Activated CD8-positive, alpha-beta memory T cell treated with anti-CD3 and anti-CD28 coated beads, Interleukin-2, amount 50 U/mL, for 24 hours (primary cell): ENCODE measurements at regions not wholly inside any gene's neighbourhood (a gene's known extent, or its start where the extent isn't known, plus 50 kb on each side); places are given as distances from the start of the nearest gene placed in this dataset.

Experiments
- DNase-seq: peaks from one replicate; pipeline ENCODE4 v3.0.0-alpha.2; 2020; ENCODE audit errors: extremely low read depth

DNA sequence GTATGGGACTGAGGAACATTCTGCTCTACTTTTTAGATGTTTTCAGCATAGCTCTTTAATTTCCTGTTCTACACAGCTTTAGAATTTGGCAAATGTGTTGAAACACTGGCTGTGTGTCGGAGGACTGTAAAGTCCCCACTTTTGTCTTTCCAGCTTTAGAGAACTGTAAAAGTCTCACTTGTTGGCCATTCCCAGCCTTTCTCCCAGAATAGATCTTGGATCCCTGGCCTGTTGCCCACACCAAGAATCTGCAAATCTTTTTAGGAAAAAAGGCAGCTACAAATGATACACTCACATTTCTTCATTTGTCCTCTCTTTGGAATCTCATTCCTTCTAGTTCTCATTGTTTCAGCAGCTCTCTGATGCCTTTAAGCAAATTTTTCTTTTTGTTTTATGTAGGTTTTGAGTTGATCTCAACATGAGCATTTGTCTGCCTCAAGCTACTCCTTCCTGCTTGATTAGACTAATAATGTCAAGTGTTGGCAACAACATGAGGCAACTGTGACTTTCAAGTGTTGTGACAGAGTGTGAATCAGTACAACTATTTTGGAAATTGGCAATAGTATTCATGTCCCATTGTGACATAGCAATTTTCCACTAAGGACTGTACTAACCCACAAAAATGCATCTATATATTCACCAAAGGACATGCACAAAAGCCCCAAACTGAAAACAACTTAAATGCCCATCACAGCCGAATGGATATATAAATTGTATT lies 610.8 kb downstream of the EPHA4 start:
- no peak for DNase-seq

DNA sequence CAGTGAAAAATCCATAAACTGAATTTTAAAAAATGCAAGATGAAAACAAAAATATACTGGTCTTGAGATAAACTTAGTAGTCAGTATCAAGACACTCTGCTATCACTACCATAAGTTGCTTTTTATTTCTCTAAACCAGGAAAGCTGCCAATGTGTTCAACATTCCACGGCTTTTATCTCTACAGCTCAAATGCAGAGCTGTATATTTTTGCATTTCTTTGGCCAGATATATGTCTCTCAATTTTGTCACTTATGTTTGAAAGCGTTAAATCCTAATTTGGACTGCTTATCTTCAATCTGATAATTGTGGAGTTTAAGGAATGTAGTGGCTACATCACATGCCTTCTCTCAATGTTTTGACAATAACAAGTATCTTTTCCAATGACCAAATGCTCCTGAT lies 609.5 kb downstream of the EPHA4 start:
- no peak for DNase-seq

DNA sequence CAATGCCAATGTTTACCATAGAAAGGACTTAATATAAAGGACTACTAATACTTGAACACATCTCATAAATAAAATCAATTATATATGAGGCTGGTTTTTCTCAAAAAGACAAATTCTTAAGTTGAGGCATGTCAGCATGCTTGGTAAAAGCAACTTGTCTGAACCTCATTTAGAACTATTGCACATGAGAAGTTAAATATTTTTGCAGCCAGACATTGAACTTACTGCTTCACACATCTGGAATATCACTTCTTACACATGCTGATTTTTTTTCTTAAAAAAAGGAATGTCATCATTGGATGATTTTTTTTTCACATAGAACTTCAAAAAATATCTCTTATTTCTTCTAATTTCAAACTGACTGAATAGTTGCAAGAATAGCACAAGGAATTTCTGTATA lies 609.0 kb downstream of the EPHA4 start:
- DNase-seq, result no peak

DNA sequence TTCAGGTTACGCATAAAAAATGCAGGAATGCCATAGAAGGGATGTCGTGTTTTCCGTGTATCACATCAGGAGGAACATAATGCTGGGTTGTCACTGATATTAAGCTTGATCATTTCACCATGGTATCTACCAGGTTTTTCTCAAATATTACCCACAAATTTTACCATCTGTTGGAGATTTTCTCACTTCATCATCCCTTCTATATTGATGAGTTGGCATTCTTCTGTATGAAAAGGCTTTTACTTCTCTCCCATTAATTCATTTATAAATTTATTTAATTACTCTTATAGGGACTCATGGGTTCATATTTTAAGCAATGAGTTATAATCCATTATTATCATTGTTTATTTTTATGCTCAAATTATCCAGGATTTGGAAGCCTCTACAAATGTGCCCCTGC lies 608.2 kb downstream of the EPHA4 start:
- no peak for DNase-seq

DNA sequence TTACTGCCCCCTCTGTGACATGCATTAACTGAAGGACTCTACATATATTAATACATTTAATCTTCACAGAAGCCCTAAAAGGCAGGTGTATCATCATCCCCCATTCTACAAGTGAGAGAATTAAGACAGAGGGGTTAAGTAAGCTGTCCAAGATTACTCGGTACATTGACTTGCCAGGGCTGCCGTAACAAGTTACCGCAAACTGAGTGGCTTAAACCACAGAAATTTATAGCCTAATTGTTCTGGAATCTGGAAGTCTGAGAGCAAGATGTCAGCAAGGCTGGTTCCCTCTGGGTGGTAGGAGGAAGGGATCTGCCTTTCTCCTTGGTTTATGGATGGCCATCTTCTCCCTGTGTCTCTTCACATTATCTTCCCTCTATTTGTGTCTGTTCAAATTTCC lies 605.5 kb downstream of the EPHA4 start:
- no peak for DNase-seq

DNA sequence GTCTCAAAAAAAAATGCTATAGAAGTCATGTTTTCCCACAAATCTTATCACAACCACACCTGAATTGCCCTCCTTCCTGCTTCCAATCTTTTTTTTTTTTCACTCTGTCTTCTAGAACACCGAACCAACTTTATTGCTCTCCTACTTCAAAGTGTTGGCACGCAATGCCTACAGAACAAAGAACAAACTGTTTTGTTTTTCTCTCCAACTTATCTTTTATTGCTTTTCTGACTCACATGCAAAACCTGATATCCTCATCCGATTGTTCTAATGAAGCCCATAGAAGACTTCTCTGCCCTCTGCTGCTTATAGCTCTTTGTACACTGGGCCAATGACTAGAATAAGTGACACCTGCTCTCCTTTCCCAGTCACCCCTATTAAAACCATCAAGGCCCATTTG lies 602.8 kb downstream of the EPHA4 start:
- DNase-seq, result no peak

DNA sequence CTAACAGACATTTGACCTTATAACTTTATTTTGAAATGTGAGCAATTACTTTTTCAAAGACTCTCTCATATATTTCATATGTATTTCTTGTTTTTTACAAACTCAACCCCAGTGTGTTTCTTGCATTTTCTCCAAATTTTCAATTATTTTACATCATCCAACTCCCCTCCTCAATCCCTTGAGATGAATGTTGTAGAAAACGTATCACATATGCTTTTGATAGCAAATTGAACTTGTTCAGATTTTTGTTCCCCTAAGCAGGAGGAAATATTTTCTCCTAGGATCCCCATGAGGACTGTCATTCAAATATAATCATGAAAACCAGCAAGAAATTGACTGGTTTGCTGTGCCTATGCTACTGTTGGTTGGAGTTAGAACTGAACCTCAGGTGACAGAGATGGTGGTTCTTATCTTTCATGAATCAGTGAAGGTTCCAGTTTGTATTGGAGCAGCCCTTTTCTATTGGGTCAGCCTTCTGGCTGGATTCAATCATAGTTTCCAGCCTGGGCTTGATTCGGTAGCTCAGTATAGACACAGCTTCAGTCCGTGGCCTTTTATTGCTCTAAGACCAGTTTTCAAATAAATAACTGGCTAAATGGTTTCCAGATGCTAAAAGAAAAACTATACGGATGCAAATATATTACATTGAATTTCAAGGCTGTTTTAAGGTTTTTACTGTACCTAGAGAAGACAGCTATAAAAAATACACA lies 591.0 kb downstream of the EPHA4 start:
- DNase-seq, result no peak

DNA sequence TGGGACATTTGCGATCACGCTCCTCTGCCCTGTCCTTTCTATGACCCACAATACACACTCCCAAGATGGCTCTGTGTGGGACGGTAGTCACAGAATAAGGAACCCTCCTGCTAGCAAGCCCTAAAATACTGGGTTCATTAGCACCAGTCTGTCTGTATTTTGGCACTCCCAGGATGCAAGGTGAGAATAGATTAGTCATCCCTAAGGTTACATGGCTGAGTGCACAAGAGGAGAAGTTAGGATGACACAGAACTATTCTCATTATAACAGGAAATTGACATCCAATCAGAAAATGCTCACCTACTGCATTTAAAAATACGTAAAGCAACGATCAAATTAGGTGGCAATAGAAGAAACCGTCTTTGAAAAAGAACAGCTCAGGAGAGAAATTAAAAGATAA lies 590.2 kb downstream of the EPHA4 start:
- no peak for DNase-seq

DNA sequence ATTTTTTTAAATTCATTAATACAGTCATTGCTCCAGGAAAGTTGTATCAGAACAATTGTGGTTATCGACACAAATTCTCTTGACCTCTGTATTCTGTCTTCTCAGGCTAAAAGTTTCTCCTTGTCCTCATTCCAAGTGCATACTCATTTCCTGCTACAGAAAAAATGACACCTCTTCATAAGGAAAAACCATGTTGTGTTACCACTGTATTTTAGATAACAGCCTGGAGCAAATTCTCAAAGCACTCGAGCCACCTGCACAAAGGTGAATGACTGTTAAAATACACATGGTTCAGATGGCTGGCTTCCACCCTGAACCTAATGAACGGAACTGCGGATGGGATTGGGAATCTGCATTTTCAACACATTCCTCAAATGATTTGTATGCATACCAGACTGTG lies 586.5 kb downstream of the EPHA4 start:
- no peak for DNase-seq

DNA sequence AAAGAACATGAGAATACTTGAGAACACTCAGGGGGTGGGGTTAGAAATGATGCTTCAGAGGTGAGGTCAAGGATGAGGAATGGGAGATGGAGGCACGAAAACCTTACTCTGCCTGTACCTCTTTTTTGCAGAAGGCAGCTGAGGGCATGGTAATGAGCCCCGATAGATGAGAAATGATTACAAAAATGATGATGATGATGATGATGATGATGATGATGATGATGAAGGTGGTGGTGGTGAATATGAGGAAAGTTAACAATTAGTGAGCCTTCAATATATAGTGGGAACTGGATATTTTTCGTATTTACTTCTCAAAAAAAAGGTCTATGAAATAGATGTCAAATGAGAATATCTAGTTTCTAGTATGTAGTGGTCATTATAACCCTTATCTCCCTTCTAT lies 584.3 kb downstream of the EPHA4 start:
- DNase-seq, result no peak

DNA sequence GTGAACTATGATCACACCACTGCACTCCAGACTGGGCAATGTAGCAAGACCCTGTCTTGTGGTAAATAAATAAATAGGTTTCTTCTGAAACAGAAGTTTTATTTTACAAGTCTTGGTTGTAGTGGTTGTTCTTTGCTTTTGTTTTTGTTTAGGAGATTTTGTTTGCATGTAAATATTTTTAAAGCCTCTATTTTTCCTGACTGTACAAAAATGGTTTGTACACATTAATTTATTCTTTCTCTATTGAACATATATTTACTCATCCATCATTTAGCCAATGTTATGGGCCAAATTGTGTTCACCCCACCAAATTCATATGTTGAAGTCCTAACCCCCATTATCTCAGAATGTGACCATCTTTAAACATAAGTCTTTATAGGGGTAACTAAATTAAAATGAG lies 580.1 kb downstream of the EPHA4 start:
- no peak for DNase-seq

DNA sequence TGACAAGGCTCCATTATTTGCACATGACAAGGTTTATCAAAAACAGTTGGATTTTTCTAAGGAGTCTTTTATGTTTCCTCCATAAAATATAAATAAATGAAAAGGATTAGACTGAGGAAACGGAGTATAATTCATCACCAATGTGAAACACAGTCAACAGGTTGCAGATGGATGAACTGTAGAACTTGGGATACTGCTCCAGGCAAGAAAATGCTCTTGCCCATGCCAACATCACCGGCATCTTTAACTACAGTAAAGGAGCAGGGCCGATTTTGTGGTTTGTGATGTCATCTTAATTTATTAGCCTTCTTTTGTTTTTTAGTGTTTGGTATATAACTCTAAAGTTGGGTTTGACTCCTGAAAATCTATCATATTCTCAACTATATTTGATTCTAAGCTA lies 577.3 kb downstream of the EPHA4 start:
- DNase-seq, result no peak

DNA sequence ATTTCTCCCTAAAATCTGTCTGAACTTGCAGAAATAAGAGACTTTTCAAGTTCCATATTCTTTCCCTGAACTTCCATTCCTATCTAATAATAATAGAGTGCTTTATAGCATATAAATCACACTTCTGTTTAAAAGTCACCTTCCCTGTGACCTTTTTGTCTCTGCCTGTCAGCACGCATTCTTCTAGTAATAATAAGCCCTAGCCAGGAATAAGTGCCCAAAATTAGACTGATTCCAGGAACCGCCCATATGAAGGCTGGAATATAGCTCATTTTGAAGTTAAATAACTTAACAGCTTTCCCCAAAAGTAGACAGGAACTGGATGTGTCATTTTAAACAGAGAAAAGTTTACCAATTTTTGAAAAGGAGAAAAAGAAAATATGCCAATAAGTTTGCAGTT lies 576.5 kb downstream of the EPHA4 start:
- no peak for DNase-seq

DNA sequence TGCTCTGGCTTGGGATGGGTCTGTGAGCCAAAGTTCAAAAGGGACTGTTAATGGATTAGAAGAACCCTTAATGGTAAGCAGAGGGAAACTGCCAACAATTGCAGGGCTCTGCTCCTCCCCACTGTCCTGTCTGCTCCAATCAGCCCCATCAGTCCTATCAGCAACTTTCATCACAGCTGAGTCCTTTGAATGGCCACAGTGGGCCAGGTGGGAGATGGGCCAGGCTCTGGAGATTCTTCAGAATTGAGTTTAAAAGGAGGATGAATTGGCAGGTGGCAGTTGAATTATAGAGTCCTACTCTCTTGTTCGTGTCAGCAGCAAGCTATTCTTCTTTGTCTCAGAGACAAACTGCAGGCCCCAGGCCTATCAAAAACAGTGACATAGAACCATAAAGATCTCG lies 573.9 kb downstream of the EPHA4 start:
- no peak for DNase-seq

DNA sequence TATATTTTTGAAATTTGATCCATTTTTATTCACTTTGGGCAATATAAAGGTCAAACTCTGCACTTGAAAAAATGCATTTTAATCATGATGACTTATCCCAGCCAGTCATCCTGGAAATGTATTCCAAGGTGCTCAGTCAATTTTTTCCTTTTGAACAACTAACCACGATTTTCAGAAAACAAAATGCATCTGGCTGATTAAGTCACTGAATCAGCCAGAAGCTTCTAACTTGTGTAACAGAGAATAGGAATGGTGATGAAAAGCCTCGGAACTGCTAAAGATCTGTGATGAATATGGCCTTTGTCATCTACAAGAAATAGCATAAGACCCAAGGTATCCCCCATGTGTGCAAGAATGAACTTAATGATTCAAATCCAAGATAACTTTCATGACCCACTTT lies 572.7 kb downstream of the EPHA4 start:
- DNase-seq, result no peak

DNA sequence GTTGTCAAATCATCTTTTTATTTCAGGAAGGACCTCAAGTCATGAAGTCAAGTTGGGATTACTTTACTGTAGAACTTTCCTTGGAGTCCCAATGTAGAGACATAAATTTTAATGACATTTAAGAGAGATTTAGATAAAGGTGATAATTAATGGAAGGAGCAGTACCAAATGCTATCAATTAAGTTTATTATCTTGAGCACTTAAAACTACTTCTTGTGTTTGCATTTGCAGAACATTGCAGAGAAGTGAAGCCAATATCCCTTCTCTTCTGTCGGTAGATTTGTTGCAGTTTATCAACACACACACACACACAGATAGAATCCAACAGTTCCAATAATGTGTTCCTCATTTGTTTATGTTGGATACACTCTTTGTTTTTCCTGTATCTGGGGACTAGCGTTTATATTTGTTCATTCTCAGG lies 570.7 kb downstream of the EPHA4 start:
- no peak for DNase-seq

DNA sequence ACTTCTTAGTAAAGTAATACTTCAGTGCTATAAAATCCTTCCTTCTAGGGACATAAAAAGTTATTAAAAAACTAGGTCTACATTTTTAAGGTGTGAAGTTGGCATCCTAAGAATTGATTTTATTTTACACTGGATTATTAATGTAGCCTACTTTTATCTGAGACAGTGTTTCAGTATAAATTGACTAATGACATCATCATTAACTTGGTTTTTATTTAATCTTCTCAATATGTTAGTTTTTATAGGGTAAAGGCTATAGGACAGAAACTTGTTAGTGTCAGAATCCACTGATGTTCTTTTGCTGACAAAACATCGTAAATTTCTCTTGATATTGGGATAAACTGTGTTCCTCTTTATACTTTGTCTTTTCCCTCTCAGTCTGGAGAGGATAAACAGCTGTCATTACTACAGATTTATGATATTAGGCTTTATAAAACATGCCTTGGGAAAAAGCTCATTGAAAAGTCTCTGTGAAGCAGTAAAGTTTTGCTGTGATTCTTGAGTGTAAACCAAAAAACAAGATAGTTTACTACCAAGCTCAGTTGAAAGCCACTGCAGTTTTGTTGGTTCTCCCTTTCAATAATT lies 569.9 kb downstream of the EPHA4 start:
- no peak for DNase-seq

DNA sequence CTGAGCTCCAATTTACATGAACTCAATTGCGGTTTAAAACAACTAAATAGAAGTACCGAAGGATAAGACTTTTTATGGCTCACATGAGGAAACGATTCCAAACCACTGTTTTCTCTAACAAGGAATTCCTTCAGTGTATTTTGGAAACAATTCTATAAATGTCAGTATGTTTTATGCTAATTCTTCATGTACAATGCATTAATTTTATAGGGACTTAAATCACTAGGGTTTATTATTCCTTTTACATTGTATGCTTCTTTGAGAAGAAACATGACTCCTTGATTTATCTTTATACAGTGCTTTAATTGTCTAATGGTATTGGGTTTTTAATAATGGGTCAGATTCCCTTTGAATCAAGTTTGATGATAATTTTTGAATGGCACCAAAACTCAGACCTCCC lies 566.8 kb downstream of the EPHA4 start:
- no peak for DNase-seq

DNA sequence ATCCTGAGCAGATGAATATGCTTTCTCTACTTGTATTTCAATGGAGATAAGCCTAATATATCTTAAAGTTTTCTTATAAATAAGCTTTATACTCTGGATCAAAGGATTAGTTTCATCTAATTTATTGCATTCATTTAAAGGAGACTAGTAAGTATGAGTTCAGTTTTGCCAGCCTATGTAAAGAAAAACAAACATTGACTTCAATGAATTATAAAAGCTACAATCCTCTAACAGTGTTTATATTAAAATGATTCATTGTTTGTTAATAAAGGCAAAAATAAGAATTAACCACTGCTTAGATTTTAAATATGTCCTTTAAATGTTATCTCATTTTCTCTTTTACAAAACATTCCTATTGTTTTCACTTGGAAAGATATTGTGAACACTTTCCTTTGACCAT lies 566.0 kb downstream of the EPHA4 start:
- no peak for DNase-seq

DNA sequence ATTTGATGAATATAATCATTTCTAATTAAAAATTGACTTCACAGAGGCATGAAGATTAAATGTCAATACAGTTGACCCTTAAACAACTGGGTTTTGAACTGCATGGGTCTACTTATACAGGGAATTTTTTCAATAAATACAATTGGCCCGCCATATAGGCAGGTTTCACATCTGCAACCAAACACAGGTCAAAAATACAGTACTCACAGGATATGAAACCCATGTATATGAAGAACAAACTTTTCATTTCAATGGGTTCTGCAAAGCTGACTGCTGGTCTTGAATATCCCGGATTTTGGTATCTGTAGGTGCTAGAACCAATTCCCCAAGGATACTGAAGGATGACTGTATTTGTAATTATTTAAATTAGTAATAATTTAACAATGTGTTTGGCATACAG lies 555.6 kb downstream of the EPHA4 start:
- no peak for DNase-seq

DNA sequence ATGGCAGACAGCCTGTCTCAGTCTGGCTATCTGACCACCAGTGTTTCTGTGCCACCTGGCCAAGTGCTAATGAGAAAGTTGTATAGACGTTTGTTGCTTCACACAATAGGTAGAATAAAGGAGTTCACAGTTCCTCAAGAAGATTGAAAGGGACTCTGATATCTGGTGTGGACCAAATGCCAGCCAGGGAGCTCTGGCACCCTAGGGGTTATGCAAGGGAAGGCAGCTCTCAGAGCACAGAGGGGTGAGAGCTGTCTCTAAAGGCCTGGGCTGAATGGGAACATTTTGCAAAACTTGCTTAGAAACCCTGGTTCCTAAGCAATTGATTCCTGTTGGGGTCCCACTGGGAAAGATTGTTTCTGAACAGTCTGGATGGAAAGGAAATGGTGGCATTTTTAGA lies 553.8 kb downstream of the EPHA4 start:
- DNase-seq, result no peak

DNA sequence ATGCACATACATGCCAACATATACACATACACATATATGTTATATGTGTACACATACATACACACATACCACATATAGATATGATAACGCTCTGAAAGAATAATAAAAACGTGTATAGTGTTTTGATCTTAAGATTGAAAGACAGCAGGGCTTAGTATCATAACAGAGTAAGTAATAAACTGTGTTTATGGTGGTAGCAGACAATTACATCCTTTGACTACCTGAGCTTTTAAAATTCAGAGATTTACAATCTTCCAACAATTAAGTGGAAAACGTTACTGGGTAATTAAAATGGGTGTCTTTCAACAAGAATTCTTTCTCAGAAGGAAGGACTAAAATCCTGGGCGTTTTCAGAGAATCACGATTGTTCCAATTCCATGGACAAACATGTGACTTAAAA lies 552.4 kb downstream of the EPHA4 start:
- DNase-seq, result no peak

DNA sequence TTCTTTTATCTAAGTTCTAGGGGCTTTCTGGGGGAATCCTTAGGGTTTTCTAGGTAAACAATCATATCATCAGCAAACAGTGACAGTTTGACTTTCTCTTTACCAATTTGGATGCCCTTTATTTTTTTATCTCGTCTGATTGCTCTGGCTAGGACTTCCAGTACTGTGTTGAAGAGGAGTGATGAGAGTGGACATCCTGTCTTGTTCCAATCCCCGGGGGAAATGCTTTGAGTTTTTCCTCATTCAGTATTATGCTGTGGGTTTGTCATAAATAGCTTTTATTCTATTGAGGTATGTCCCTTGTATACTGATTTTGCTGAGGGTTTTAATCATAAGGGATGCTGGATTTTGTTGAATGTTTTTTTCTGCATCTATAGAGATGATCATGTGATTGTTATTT lies 549.5 kb downstream of the EPHA4 start:
- DNase-seq, result no peak
